ENCODE measurements at regions not wholly inside any gene's neighbourhood (a gene's known extent, or its start where the extent isn't known, plus 50 kb on each side); places are given as distances from the start of the nearest gene placed in this dataset.

DNA sequence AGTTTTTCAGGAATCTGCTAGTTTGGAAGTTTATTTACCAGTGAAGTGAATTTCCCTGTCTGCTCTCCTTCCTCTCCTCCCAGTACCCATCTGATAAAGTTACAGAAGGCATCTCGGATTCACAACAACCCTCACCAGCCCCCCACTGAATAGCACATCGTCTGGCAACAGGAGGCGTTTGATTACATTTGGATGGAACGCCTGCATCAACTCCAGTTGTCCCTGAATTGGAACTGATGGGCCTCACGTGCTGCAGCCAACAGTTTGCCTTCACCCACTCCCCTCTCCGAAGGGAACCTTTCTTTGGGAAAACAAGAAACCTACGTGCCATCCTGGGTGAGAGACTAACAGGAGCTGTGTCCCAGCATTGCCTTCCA lies 59.5 kb upstream of the BCL6 start:
- H2AFZ ChIP-seq (ENCODE audit: insufficient read depth, low read depth, low read length, poor library complexity, severe bottlenecking): no peak overlapping the region
- H3K4me3 Mint-ChIP-seq: no peak overlapping the region
- H3K4me1 Mint-ChIP-seq: peaks cover 4% of the 10 kb centered on the region
- no peak overlapping the region for H3K9ac ChIP-seq (ENCODE audit: insufficient read depth, low read length, poor library complexity, severe bottlenecking)
- TF ChIP-seq, protein P1, sequence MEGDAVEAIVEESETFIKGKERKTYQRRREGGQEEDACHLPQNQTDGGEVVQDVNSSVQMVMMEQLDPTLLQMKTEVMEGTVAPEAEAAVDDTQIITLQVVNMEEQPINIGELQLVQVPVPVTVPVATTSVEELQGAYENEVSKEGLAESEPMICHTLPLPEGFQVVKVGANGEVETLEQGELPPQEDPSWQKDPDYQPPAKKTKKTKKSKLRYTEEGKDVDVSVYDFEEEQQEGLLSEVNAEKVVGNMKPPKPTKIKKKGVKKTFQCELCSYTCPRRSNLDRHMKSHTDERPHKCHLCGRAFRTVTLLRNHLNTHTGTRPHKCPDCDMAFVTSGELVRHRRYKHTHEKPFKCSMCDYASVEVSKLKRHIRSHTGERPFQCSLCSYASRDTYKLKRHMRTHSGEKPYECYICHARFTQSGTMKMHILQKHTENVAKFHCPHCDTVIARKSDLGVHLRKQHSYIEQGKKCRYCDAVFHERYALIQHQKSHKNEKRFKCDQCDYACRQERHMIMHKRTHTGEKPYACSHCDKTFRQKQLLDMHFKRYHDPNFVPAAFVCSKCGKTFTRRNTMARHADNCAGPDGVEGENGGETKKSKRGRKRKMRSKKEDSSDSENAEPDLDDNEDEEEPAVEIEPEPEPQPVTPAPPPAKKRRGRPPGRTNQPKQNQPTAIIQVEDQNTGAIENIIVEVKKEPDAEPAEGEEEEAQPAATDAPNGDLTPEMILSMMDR (IDR thresholded peaks at IDR 0.05): no peak
- H3K4me2 ChIP-seq (replicated peaks; ENCODE audit: extremely low read depth, low read length, poor library complexity, severe bottlenecking): no peak overlapping the region
- H3K4me1 ChIP-seq (ENCODE audit: control insufficient read depth in 1 of 2, insufficient read depth in 2 of 2, low read length in 2 of 2): no peaks in the 10 kb centered on the region
- no peak overlapping the region for H3K4me3 ChIP-seq (replicated peaks in 1 of 3; ENCODE audit: low read depth in 2 of 3, low read length in 3 of 3)
- H3K79me2 ChIP-seq (ENCODE audit: insufficient read depth, low read length): no peaks in the 10 kb centered on the region
- H3K27ac Mint-ChIP-seq: no peak overlapping the region
- peaks cover 0 to 9% of the 10 kb centered on the region in 2 donors for H3K9me3 ChIP-seq (replicated peaks in 1 of 2; ENCODE audit: control insufficient read depth in 1 of 2, insufficient read depth in 1 of 2, low read length in 2 of 2)
- H3K27me3 ChIP-seq (ENCODE audit: control insufficient read depth in 2 of 2, insufficient read depth in 2 of 2, low read length in 2 of 2): no peaks in the 10 kb centered on the region
- H3K27me3 Mint-ChIP-seq (ENCODE audit: low read depth in 3 of 3): peaks cover 0 to 9% (median 0%) of the 10 kb centered on the region in 3 donors
- H3K36me3 Mint-ChIP-seq: no peaks in the 10 kb centered on the region
- no peak for DNase-seq
- no peaks in the 10 kb centered on the region for H4K20me1 ChIP-seq (ENCODE audit: insufficient read depth, low read length)
- H3K36me3 ChIP-seq (replicated peaks in 1 of 2; ENCODE audit: control insufficient read depth in 1 of 2, insufficient read depth in 2 of 2, low read length in 2 of 2): no peaks in the 10 kb centered on the region
- H3K9me3 Mint-ChIP-seq: peaks cover 0 to 11% (median 7%) of the 10 kb centered on the region in 7 donors
- H3K27ac ChIP-seq (ENCODE audit: low read depth in 1 of 2, low read length in 2 of 2): no peak overlapping the region
- intact Hi-C loops (cut with micrococcal nuclease): no loop called here
- WGBS (ENCODE audit: insufficient coverage): 91% methylated on average over 7 of the region's 7 CpGs

DNA sequence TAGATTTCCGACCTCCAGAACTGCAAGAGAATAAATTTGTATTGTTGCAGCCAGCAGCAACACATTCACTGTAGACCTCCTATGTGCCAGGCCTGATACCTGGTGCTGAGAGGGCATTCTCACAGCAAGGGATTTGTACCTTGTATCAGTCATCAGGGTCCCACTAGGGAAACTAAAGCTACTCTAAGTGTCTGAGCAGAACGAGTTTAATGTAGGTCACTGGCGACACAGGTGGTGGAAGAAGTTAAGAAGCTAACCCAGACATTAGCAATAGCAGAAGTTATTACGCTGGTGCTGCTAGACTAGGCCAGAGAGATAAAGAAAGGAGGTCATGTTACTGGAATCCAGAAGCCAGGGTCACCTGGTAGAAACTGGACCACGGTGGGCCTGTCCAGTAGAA lies 60.5 kb upstream of the BCL6 start:
- no peak for DNase-seq
- H3K4me3 Mint-ChIP-seq: no peak overlapping the region
- no peaks in the 10 kb centered on the region for H3K36me3 ChIP-seq (replicated peaks in 1 of 2; ENCODE audit: control insufficient read depth in 1 of 2, insufficient read depth in 2 of 2, low read length in 2 of 2)
- H3K27ac ChIP-seq (ENCODE audit: low read depth in 1 of 2, low read length in 2 of 2): no peak overlapping the region
- H3K36me3 Mint-ChIP-seq: no peaks in the 10 kb centered on the region
- WGBS (ENCODE audit: insufficient coverage): 97% methylated on average over 4 of the region's 5 CpGs
- H3K4me3 ChIP-seq (replicated peaks in 1 of 3; ENCODE audit: low read depth in 2 of 3, low read length in 3 of 3): no peak overlapping the region
- H3K27me3 ChIP-seq (ENCODE audit: control insufficient read depth in 2 of 2, insufficient read depth in 2 of 2, low read length in 2 of 2): no peaks in the 10 kb centered on the region
- no peak overlapping the region for H3K9ac ChIP-seq (ENCODE audit: insufficient read depth, low read length, poor library complexity, severe bottlenecking)
- intact Hi-C loops (cut with micrococcal nuclease): no loop called here
- H3K4me2 ChIP-seq (replicated peaks; ENCODE audit: extremely low read depth, low read length, poor library complexity, severe bottlenecking): no peak overlapping the region
- H2AFZ ChIP-seq (ENCODE audit: insufficient read depth, low read depth, low read length, poor library complexity, severe bottlenecking): no peak overlapping the region
- peaks cover 2% of the 10 kb centered on the region for H3K4me1 Mint-ChIP-seq
- no peaks in the 10 kb centered on the region for H3K4me1 ChIP-seq (ENCODE audit: control insufficient read depth in 1 of 2, insufficient read depth in 2 of 2, low read length in 2 of 2)
- TF ChIP-seq, protein P1 (IDR thresholded peaks at IDR 0.05): no peak
- peaks cover 0 to 9% of the 10 kb centered on the region in 2 donors for H3K9me3 ChIP-seq (replicated peaks in 1 of 2; ENCODE audit: control insufficient read depth in 1 of 2, insufficient read depth in 1 of 2, low read length in 2 of 2)
- H3K9me3 Mint-ChIP-seq: peaks cover 0 to 11% (median 7%) of the 10 kb centered on the region in 7 donors
- no peaks in the 10 kb centered on the region for H3K79me2 ChIP-seq (ENCODE audit: insufficient read depth, low read length)
- peaks cover 0 to 9% (median 0%) of the 10 kb centered on the region in 3 donors for H3K27me3 Mint-ChIP-seq (ENCODE audit: low read depth in 3 of 3)
- H3K27ac Mint-ChIP-seq: peak overlapping the region in 1 of 7 donors; percentile 65
- no peaks in the 10 kb centered on the region for H4K20me1 ChIP-seq (ENCODE audit: insufficient read depth, low read length)

Data from CD14-positive monocyte (primary cell).